ENCODE measurements at regions not wholly inside any gene's neighbourhood (a gene's known extent, or its start where the extent isn't known, plus 50 kb on each side); places are given as distances from the start of the nearest gene placed in this dataset.

GRCh38 chr10:107364872-107365271, 200.4 kb upstream of the SORCS1 start:
- TF ChIP-seq EZH2phosphoT487 (conservative IDR thresholded peaks at IDR 0.05; ENCODE audit: low read length) = no peak
- TF ChIP-seq CTCF (IDR thresholded peaks at IDR 0.05; ENCODE audit: insufficient read depth, low read length, poor library complexity, severe bottlenecking) = no peak
